ENCODE measurements at regions not wholly inside any gene's neighbourhood (a gene's known extent, or its start where the extent isn't known, plus 50 kb on each side); places are given as distances from the start of the nearest gene placed in this dataset.

- intact Hi-C loops (cut with DNase I), result no loop called here
- DNase-seq (ENCODE audit: low spot score), result no peak
Measured at GRCh38 chrX:39840581-39841093, 257.1 kb downstream of the BCOR start.

- intact Hi-C loops (cut with DNase I), result no loop called here
- DNase-seq (ENCODE audit: low spot score), result no peak
Measured at GRCh38 chrX:39841604-39842003, 256.2 kb downstream of the BCOR start.

DNA sequence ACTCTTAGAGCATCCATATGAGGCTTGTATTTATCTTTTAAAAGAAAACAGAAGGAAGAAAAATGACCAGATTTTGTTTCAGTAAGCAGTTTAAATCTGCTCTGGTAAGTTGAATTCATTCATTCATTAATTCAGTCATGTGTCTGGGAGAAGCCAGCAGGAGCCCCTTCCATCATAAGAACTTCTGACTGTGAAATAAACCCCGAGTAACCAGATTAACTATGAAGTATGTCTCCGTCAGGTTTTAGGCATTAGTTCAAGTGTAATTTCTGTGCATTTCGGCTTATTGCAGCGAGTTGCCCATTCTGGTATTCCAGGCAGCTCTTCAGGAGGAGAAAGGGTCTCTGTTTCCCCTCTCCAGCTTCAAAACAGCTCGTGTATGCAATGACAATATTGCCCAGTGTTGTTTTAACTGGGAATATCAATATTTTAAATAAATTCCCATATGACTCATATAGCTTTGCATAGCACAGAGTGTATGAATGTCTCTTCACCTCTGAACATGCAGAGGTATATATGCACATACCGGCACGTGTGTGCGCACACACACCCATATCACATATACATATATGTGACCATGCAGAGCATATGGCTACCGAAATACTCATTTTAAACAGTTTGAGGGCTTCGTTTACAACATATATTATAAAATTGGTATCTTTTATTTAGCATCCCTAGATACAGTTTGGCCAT, 255.3 kb downstream of the BCOR start:
- DNase-seq (ENCODE audit: low spot score), result no peak
- intact Hi-C loops (cut with DNase I), result no loop called here

- intact Hi-C loops (cut with DNase I), result no loop called here
- no peak for DNase-seq (ENCODE audit: low spot score)
Measured at GRCh38 chrX:39843318-39843717, 254.4 kb downstream of the BCOR start.

- intact Hi-C loops (cut with DNase I), result no loop called here
- DNase-seq (ENCODE audit: low spot score), result no peak
Measured at GRCh38 chrX:39845233-39845632, 252.5 kb downstream of the BCOR start.

GRCh38 chrX:39846460-39846859, 251.3 kb downstream of the BCOR start:
- intact Hi-C loops (cut with DNase I), result no loop called here
- DNase-seq (ENCODE audit: low spot score), result no peak

GRCh38 chrX:39848243-39848642, 249.5 kb downstream of the BCOR start:
- intact Hi-C loops (cut with DNase I), result no loop called here
- no peak for DNase-seq (ENCODE audit: low spot score)

- intact Hi-C loops (cut with DNase I), result no loop called here
- DNase-seq (ENCODE audit: low spot score), result no peak
Measured at GRCh38 chrX:39848900-39849299, 248.9 kb downstream of the BCOR start.

DNA sequence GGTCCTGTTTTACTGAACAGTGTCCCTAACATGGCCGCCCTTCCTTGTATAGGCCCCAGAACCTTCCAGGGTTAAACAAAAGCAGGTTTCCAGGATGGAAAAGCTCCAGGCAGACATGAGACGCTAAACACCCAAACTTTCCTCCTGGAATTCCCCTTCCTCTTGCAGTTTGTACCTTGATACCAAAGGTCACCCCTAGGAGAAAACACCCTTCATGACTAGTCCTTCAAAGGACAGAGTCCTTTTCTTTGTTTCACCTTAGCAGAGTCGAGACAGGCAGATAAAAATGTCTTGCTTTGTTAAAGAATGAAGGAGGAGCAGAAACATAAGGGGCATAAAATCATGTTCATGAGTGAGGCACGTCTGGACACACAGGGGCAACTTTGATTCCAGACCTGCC, 247.5 kb downstream of the BCOR start:
- DNase-seq (ENCODE audit: low spot score), result no peak
- intact Hi-C loops (cut with DNase I), result no loop called here

GRCh38 chrX:39850630-39851152, 247.1 kb downstream of the BCOR start:
- no peak for DNase-seq (ENCODE audit: low spot score)
- intact Hi-C loops (cut with DNase I), result no loop called here

GRCh38 chrX:39851745-39852455, 245.9 kb downstream of the BCOR start:
- DNase-seq (ENCODE audit: low spot score), result no peak
- intact Hi-C loops (cut with DNase I), result no loop called here

- intact Hi-C loops (cut with DNase I), result no loop called here
- DNase-seq (ENCODE audit: low spot score), result no peak
Measured at GRCh38 chrX:39852491-39852890, 245.3 kb downstream of the BCOR start.

- intact Hi-C loops (cut with DNase I), result no loop called here
- no peak for DNase-seq (ENCODE audit: low spot score)
Measured at GRCh38 chrX:39853417-39854030, 244.2 kb downstream of the BCOR start.

GRCh38 chrX:39854772-39855747, 242.7 kb downstream of the BCOR start:
- intact Hi-C loops (cut with DNase I), result no loop called here
- no peak for DNase-seq (ENCODE audit: low spot score)

GRCh38 chrX:39855748-39856129, 242.0 kb downstream of the BCOR start:
- no peak for DNase-seq (ENCODE audit: low spot score)
- intact Hi-C loops (cut with DNase I), result no loop called here

DNA sequence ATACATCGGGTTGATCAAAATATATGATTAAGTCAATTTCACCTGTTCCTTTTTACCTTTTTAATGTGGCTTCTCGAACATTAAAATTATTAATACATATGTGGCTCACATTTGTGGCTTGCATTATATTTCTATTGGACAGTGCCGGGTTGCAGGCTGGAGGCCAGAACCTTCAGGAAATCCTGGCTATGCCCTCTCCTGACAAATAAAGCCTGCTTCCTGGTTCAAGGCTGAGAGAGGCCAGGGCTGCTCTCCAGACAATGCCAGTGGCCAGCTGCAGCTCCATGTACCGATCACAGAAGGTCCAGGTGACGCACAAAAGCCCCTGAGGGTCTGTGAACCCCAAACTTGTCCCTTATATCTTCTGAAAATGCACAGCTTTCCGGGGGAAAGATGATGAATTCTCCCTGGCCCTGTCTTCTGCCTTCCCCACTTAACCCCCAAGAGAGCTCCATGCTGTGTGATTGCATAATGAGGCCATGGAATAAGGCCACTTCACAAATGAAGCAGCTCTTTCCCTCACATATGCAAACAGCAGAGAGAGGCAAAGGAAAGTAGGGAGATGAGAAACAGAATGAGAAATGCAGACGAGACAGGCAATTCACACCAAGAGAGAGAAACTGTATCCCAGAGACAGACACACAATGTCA, 241.2 kb downstream of the BCOR start:
- no peak for DNase-seq (ENCODE audit: low spot score)
- intact Hi-C loops (cut with DNase I), result no loop called here

DNA sequence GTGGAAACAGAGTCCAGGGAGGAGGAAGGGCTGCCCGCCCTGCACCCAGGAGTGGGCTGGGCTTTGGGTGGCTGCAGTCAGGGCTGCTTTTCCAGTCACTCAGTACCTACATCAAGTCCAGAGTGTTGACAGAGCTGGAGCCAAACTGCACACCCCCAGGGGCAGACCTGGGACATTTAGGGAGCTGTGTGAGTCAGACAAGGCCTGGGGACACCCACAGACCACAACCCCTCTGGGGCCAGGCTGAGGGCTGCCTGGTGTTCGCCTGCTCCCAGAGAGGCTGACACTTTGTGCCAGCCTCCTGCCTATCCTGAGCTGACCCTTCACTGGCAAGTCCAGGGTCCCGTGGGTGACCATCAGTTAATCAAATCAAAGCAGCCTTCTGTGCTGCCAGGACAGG, 240.0 kb downstream of the BCOR start:
- DNase-seq (ENCODE audit: low spot score), result no peak
- intact Hi-C loops (cut with DNase I), result no loop called here

DNA sequence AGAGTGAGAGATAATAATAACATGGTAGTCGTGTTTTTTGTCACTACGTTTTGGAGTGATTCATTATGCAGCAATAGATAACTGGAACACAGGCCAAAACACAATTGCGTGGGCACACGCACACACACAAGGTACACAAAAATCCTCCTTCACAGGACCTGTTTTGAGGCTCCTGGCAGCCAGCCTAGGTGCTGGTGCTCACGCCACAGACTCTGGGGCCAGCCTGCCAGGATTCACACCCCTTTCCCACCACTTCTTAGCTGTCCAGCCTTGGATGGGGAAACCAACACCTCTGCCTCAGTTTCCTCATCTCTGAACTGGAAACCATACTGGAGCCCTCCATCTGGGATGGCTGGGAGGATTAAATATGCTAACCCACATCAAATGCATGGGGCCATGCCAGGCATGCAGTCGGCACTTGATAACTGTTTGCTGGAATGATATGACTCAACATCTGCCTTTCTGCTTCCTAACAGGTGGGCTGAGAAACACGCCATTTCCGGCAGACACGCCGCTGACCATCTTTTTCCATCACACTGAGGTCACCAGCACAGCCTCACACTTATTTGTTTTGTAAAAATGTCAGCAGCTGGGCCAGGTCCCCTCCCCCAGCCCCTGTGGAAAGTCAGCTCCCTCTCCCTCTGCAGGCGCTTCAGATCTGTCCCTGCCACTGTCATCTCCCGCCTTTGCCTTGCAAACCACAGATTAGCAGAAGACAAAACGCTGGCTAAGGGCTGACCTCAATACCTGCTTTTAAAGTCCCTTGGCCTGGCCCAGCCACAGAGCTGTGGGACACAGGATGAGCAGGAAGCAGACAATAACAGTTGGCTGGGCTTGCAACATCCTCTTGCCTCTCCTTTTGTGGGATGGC, 237.5 kb downstream of the BCOR start:
- DNase-seq (ENCODE audit: low spot score), result no peak
- intact Hi-C loops (cut with DNase I), result no loop called here

Measured in cardiac septum (tissue), 1 donor.